ENCODE measurements at regions not wholly inside any gene's neighbourhood (a gene's known extent, or its start where the extent isn't known, plus 50 kb on each side); places are given as distances from the start of the nearest gene placed in this dataset.

GRCh38 chr7:122211362-122211761 lies 67.3 kb upstream of the AASS start:
- no peak for TF ChIP-seq CTCF (optimal IDR thresholded peaks at IDR 0.05 in 1 of 3, IDR thresholded peaks at IDR 0.05 in 1 of 3, conservative IDR thresholded peaks at IDR 0.05 in 1 of 3; ENCODE audit: extremely low read depth in 1 of 3, insufficient read depth in 2 of 3, low read length in 3 of 3)
- TF ChIP-seq EZH2 (IDR thresholded peaks at IDR 0.05; ENCODE audit: low read length) = no peak

All from keratinocyte (primary cell).